NCI-H1048 (cell line): ENCODE measurements at regions not wholly inside any gene's neighbourhood (a gene's known extent, or its start where the extent isn't known, plus 50 kb on each side); places are given as distances from the start of the nearest gene placed in this dataset.

Experiments
- DNase-seq: peaks from one replicate; lab custom pipeline; 2025; lab: John Stamatoyannopoulos, UW

GRCh38 chr20:24059174-24059573 is 70.6 kb upstream of the GGTLC1 start:
- DNase-seq = no peak

GRCh38 chr20:24056491-24056890 is 67.9 kb upstream of the GGTLC1 start:
- no peak for DNase-seq

- no peak for DNase-seq
These were observed 64.2 kb upstream of the GGTLC1 start for GRCh38 chr20:24052599-24053275.

GRCh38 chr20:24051160-24051559 is 62.6 kb upstream of the GGTLC1 start:
- no peak for DNase-seq

- DNase-seq = no peak
These were observed 61.5 kb upstream of the GGTLC1 start for GRCh38 chr20:24050119-24050518.

- DNase-seq = no peak
These were observed 60.5 kb upstream of the GGTLC1 start for GRCh38 chr20:24049081-24049480.

GRCh38 chr20:24048024-24048611 is 59.5 kb upstream of the GGTLC1 start:
- no peak for DNase-seq

- DNase-seq = no peak
These were observed 58.3 kb upstream of the GGTLC1 start for GRCh38 chr20:24046888-24047287.

- DNase-seq = no peak
These were observed 57.2 kb upstream of the GGTLC1 start for GRCh38 chr20:24045621-24046318.

GRCh38 chr20:24043294-24043693 is 54.7 kb upstream of the GGTLC1 start:
- no peak for DNase-seq

GRCh38 chr20:24042646-24043045 is 54.1 kb upstream of the GGTLC1 start:
- DNase-seq = no peak

GRCh38 chr20:24040896-24041459 is 52.4 kb upstream of the GGTLC1 start:
- no peak for DNase-seq

- no peak for DNase-seq
These were observed 50.6 kb upstream of the GGTLC1 start for GRCh38 chr20:24039196-24039595.
